AG09319 (cell line): ENCODE measurements at regions not wholly inside any gene's neighbourhood (a gene's known extent, or its start where the extent isn't known, plus 50 kb on each side); places are given as distances from the start of the nearest gene placed in this dataset.
"Not testable (repeated sequence)": the region's sequence is repeated elsewhere in the genome, so short reads cannot be mapped to it uniquely, and the experiment has no call there.

Experiments used
- DNase-seq: peaks from one replicate; pipeline ENCODE4 v3.0.0-alpha.2; 2010; ENCODE audit warnings: low read depth; ENCODE audit errors: extremely low read depth
- TF ChIP-seq, protein P1 (sequence below): IDR thresholded peaks from 2 replicates; pipeline ENCODE4 v1.5.1; 2011; ENCODE audit warnings: low read depth, mild to moderate bottlenecking, inconsistent platforms, low read length, moderate library complexity

DNA sequence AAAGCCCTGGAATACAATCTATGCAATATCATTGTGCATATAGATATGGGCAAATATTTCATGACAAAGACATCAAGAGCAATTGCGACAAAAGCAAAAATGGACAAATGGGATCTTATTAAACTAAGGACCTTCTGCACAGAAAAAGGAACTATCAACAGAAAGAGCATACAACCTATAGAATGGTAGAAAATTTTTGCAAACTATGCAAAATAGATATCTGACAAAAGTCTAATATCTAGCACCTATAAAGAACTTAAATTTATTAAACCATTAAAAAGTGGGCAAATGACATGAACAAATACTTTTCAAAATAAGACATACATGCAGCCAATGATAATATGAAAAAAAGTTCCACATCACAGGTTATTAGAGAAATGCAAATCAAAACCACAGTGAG, 312.9 kb downstream of the GLUD2 start:
- no peak for DNase-seq

DNA sequence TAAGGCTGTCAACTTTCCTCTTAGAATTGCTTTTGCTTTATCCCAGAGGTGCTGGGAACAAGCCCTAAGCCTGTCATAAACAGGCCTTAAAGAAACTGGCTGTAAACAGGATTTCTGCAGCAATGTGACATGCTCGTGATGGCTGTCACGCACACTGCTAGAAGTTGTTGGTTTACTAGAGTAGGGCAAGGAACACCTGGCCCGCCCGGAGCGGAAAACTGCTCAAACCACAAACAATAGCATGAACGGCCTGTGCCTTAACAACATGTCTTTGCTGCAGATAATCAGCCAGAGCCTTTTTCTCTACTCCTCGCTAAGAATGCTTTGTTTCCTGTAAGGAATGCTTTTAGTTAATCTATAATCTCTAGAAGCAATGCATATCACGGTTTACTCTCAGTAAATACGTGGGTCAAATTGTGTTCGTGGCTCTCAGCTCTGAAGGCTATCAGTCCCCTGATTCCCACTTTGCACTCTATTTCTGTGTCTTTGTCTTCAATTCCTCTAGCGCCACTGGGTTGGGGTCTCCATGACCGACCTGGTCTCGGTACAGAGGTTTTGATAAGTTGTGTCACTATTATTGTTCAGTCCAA, 318.3 kb downstream of the GLUD2 start:
- no peak for DNase-seq
- TF ChIP-seq, protein P1, sequence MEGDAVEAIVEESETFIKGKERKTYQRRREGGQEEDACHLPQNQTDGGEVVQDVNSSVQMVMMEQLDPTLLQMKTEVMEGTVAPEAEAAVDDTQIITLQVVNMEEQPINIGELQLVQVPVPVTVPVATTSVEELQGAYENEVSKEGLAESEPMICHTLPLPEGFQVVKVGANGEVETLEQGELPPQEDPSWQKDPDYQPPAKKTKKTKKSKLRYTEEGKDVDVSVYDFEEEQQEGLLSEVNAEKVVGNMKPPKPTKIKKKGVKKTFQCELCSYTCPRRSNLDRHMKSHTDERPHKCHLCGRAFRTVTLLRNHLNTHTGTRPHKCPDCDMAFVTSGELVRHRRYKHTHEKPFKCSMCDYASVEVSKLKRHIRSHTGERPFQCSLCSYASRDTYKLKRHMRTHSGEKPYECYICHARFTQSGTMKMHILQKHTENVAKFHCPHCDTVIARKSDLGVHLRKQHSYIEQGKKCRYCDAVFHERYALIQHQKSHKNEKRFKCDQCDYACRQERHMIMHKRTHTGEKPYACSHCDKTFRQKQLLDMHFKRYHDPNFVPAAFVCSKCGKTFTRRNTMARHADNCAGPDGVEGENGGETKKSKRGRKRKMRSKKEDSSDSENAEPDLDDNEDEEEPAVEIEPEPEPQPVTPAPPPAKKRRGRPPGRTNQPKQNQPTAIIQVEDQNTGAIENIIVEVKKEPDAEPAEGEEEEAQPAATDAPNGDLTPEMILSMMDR: no peak

More for the DNA sequence above, 312.9 kb downstream of the GLUD2 start:
- TF ChIP-seq, protein P1: no peak

DNA sequence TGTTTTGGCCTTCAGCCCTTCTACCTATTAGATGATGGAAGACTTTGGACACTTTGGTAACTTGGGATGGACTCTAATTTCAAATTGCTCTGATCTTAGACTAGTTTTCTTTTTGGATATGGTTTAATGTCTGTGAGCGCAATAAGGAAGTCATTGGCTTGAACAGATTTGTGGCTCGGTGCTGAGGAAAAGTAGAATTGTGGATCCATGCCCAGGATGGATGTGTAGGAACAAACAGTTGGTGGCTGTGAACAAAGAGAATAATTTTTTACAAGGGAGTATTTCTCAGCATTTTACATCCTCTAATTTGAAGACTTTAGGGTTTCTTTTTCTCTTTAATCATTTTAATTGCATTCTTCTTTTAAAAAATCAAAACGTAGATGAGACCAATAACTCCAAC, 327.1 kb downstream of the GLUD2 start:
- DNase-seq: no peak
- TF ChIP-seq, protein P1: no peak

DNA sequence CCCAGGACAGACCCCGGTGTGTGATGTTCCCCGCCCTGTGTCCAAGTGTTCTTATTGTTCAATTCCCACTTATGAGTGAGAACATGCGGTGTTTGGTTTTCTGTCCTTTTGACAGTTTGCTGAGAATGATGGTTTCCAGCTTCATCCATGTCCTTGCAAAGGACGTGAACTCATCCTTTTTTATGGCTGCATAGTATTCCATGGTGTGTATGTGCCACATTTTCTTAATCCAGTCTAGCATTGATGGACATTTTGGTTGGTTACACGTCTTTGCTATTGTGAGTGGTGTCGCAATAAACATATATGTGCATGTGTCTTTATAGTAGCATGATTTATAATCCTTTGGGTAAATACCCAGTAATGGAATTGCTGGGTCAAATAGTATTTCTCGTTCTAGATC, 334.5 kb downstream of the GLUD2 start:
- DNase-seq: not testable (repeated sequence)

DNA sequence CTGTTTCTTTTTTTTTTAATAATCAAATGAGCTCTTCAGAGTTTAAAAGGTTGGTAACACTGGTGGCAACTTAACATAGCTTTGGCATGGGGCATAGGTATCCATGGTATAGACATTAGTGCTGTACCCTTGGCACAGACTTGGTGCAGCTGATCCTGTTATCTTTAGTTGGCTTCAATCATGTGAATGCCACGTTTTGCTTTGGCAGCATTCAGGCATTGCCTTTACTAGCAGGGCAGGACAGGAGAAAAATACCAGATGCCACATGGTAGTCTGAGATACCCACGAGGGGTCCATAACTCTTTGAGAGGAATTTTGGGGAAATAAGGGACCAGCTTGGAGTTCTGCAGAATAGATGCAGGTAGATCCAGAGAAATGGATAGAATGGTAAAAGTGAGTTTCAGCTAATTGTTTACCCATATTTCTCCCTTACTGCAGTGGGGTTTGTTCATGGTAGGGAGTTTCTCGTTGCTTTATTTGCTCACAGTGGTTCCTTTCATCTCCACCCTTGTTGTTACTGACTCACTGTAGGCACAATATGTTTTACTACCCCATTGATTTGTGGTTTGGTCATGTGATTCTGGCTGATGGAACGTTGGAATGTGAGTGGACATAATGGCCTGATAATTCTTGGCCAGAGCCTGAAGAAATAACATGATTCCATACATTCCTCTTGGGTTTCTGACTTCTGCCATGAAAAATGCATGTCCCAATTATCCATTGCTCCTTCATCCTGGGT, 342.7 kb downstream of the GLUD2 start:
- DNase-seq: no peak
- TF ChIP-seq, protein P1: no peak

DNA sequence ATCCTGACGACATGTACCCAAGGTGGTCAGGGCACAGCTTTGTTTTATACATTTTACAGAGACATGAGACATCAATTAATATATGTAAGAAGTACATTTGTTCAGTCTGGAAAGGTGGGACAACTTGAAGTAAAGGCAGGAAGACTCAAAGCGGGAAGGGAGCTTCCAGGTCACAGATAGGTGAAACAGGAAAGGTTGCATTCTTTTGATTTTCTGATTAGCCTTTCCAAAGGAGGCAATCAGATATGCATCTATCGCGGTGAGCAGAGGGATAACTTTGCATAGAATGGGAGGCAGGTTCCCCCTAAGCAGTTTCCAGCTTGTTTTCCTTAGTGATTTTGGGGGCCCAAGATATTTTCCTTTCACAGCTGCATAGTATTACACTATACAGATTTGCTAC, 358.4 kb downstream of the GLUD2 start:
- no peak for DNase-seq
- TF ChIP-seq, protein P1: no peak

DNA sequence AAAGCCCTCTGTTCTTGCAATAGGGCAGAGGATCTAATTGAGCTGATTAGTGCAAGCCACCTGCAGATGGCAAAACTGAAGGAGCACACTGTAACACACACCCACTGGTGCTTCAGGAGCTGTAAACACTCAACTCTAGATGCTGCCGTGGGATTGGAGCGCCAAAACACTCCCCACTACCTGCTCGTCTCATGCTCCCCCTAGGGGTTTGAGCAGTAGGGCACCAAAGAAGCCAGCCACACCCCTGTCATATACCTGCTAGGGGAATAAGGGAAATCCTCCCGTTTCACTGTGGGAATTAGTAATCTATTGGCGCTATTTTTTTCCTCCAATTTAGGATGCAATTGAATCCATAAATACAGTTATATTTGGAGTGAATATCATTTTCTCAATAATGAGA, 360.2 kb downstream of the GLUD2 start:
- TF ChIP-seq, protein P1: no peak
- DNase-seq: no peak

DNA sequence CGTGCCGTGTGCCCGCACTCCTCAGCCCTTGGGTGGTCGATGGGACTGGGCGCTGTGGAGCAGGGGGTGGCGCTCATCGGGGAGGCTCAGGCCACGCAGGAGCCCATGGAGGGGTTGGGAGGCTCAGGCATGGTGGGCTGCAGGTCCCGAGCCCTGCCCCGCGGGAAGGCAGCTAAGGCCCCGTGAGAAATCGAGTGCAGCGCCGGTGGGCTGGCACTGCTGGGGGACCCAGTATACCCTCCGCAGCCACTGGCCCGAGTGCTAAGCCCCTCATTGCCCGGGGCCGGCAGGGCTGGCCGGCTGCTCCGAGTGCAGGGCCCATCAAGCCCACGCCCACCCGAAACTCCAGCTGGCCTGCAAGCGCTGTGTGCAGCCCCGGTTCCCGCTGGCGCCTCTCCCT, 384.1 kb downstream of the GLUD2 start:
- DNase-seq: not testable (repeated sequence)
